Stimulated activated naive CD8-positive, alpha-beta T cell treated with anti-CD3 and anti-CD28 coated beads, Interleukin-15, Interleukin-2, amounts not matched to agents 100 U/mL and 50 U/mL, for 24 hours (primary cell): ENCODE measurements at regions not wholly inside any gene's neighbourhood (a gene's known extent, or its start where the extent isn't known, plus 50 kb on each side); places are given as distances from the start of the nearest gene placed in this dataset.

Experiments used
- ATAC-seq: fragments of 150-1000 bp; cut with Tn5 transposase; one replicate; pipeline ENCODE4 v1.10.0; 2021
- DNase-seq: peaks from one replicate; pipeline ENCODE4 v3.0.0; 2021

GRCh38 chr5:99724732-99725290 is 796.0 kb upstream of the CHD1 start:
- DNase-seq (no peak), ATAC-seq (no peak)

GRCh38 chr5:99721506-99721905 is 792.7 kb upstream of the CHD1 start:
- ATAC-seq (no peak), DNase-seq (no peak)

GRCh38 chr5:99715921-99716320 is 787.1 kb upstream of the CHD1 start:
- DNase-seq: no peak
- ATAC-seq: no peak

- ATAC-seq: no peak
- DNase-seq: no peak
Observed at GRCh38 chr5:99706160-99706559, 777.4 kb upstream of the CHD1 start.

GRCh38 chr5:99702565-99702964 is 773.8 kb upstream of the CHD1 start:
- no peak for ATAC-seq

GRCh38 chr5:99694884-99695283 is 766.1 kb upstream of the CHD1 start:
- DNase-seq: no peak
- no peak for ATAC-seq

More at GRCh38 chr5:99702565-99702964, 773.8 kb upstream of the CHD1 start:
- DNase-seq: no peak

GRCh38 chr5:99686538-99686937 is 757.7 kb upstream of the CHD1 start:
- no peak for ATAC-seq
- no peak for DNase-seq

GRCh38 chr5:99675974-99676373 is 747.2 kb upstream of the CHD1 start:
- DNase-seq: no peak
- no peak for ATAC-seq

- ATAC-seq (no peak), DNase-seq (no peak)
Observed at GRCh38 chr5:99674101-99674500, 745.3 kb upstream of the CHD1 start.

GRCh38 chr5:99664972-99665371 is 736.2 kb upstream of the CHD1 start:
- no peak for DNase-seq
- ATAC-seq: no peak

- DNase-seq: no peak
- ATAC-seq: no peak
Observed at GRCh38 chr5:99651298-99651697, 722.5 kb upstream of the CHD1 start.

- ATAC-seq: no peak
- DNase-seq: no peak
Observed at GRCh38 chr5:99646011-99646647, 717.3 kb upstream of the CHD1 start.

GRCh38 chr5:99644822-99645221 is 716.0 kb upstream of the CHD1 start:
- no peak for ATAC-seq

GRCh38 chr5:99640646-99641045 is 711.8 kb upstream of the CHD1 start:
- ATAC-seq (no peak), DNase-seq (no peak)

More at GRCh38 chr5:99644822-99645221, 716.0 kb upstream of the CHD1 start:
- no peak for DNase-seq

GRCh38 chr5:99639905-99640304 is 711.1 kb upstream of the CHD1 start:
- DNase-seq (no peak), ATAC-seq (no peak)

GRCh38 chr5:99636663-99637062 is 707.9 kb upstream of the CHD1 start:
- no peak for ATAC-seq
- no peak for DNase-seq

- ATAC-seq (no peak), DNase-seq (no peak)
Observed at GRCh38 chr5:99621772-99622681, 693.2 kb upstream of the CHD1 start.

- DNase-seq (no peak), ATAC-seq (no peak)
Observed at GRCh38 chr5:99617335-99617734, 688.5 kb upstream of the CHD1 start.

GRCh38 chr5:99614888-99615287 is 686.1 kb upstream of the CHD1 start:
- ATAC-seq (no peak), DNase-seq (no peak)

- DNase-seq (no peak), ATAC-seq (no peak)
Observed at GRCh38 chr5:99607124-99607523, 678.3 kb upstream of the CHD1 start.

GRCh38 chr5:99605904-99606303 is 677.1 kb upstream of the CHD1 start:
- no peak for DNase-seq
- ATAC-seq: no peak

GRCh38 chr5:99600952-99601351 is 672.1 kb upstream of the CHD1 start:
- ATAC-seq (no peak), DNase-seq (no peak)

- DNase-seq (no peak), ATAC-seq (no peak)
Observed at GRCh38 chr5:99590806-99591205, 662.0 kb upstream of the CHD1 start.
